RWPE2 (cell line): ENCODE measurements at regions not wholly inside any gene's neighbourhood (a gene's known extent, or its start where the extent isn't known, plus 50 kb on each side); places are given as distances from the start of the nearest gene placed in this dataset.

Experiments
- ATAC-seq: fragments of 200-7000 bp; cut with Tn5 transposase; 3 replicates; pipeline ENCODE4 v1.9.1; 2021; ENCODE audit warnings: low read depth
- DNase-seq: peaks from one replicate; pipeline ENCODE4 v3.0.0-alpha.2; 2020; ENCODE audit warnings: low spot score
- H3K27ac ChIP-seq: fragments of 450-650 bp; 2 replicates; pipeline ENCODE4 v1.5.1; 2017; ENCODE audit warnings: mild to moderate bottlenecking; ENCODE audit not compliant: poor library complexity, severe bottlenecking
- H3K27me3 ChIP-seq: fragments of 250-450 bp; sonication (Bioruptor Pico); 2 replicates; pipeline ENCODE4 v1.5.1; 2021; ENCODE audit warnings: mild to moderate bottlenecking, moderate library complexity; ENCODE audit not compliant: insufficient read depth, poor library complexity, severe bottlenecking
- H3K36me3 ChIP-seq: fragments of 250-450 bp; sonication (Bioruptor Pico); 2 replicates; pipeline ENCODE4 v1.5.1; 2020; ENCODE audit warnings: low read depth, mild to moderate bottlenecking, moderate library complexity
- H3K4me1 ChIP-seq: fragments of 250-450 bp; sonication (Bioruptor Pico); 2 replicates; pipeline ENCODE4 v1.5.1; 2021; ENCODE audit warnings: mild to moderate bottlenecking, moderate library complexity; ENCODE audit not compliant: insufficient read depth, poor library complexity, severe bottlenecking
- H3K4me3 ChIP-seq: fragments of 250-450 bp; sonication (Bioruptor Pico); 2 replicates; pipeline ENCODE4 v1.5.1; 2021; ENCODE audit warnings: mild to moderate bottlenecking, moderate library complexity; ENCODE audit not compliant: severe bottlenecking
- H3K9me3 ChIP-seq: fragments of 250-450 bp; sonication (Bioruptor Pico); 2 replicates; pipeline ENCODE4 v1.5.1; 2021; ENCODE audit warnings: mild to moderate bottlenecking, moderate library complexity; ENCODE audit not compliant: severe bottlenecking
- TF ChIP-seq, protein P1 (sequence below): fragments of 450-650 bp; IDR thresholded peaks from one replicate; pipeline ENCODE4 v1.5.1; 2017; ENCODE audit warnings: mild to moderate bottlenecking, moderate library complexity; ENCODE audit not compliant: poor library complexity, severe bottlenecking

DNA sequence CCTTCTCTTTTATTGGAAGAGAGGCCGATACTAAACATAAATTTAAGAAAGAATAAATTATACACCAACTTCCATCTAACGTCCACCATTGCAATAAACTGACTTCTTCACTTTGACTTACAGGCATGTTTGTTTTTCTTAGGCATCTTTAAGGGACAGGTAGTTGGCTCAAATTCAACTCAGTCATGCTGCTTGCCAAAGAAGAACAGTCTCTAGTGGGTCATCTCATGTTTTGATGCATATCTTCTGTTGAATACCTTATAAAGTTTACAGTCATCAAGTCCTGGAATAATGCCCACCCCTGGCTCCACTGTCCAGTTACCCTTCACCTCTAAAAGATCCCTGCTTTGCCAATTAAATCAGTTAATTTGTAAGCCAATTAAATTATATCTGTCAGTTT is 328.2 kb upstream of the GRAMD2B start:
- H3K4me1 ChIP-seq = no peaks in the 10 kb centered on the region
- TF ChIP-seq, protein P1, sequence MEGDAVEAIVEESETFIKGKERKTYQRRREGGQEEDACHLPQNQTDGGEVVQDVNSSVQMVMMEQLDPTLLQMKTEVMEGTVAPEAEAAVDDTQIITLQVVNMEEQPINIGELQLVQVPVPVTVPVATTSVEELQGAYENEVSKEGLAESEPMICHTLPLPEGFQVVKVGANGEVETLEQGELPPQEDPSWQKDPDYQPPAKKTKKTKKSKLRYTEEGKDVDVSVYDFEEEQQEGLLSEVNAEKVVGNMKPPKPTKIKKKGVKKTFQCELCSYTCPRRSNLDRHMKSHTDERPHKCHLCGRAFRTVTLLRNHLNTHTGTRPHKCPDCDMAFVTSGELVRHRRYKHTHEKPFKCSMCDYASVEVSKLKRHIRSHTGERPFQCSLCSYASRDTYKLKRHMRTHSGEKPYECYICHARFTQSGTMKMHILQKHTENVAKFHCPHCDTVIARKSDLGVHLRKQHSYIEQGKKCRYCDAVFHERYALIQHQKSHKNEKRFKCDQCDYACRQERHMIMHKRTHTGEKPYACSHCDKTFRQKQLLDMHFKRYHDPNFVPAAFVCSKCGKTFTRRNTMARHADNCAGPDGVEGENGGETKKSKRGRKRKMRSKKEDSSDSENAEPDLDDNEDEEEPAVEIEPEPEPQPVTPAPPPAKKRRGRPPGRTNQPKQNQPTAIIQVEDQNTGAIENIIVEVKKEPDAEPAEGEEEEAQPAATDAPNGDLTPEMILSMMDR = no peak
- no peaks in the 10 kb centered on the region for H3K9me3 ChIP-seq
- H3K36me3 ChIP-seq = no peaks in the 10 kb centered on the region
- no peak for ATAC-seq
- DNase-seq = no peak
- H3K27ac ChIP-seq = no peak overlapping the region
- no peaks in the 10 kb centered on the region for H3K27me3 ChIP-seq
- H3K4me3 ChIP-seq = no peak overlapping the region

DNA sequence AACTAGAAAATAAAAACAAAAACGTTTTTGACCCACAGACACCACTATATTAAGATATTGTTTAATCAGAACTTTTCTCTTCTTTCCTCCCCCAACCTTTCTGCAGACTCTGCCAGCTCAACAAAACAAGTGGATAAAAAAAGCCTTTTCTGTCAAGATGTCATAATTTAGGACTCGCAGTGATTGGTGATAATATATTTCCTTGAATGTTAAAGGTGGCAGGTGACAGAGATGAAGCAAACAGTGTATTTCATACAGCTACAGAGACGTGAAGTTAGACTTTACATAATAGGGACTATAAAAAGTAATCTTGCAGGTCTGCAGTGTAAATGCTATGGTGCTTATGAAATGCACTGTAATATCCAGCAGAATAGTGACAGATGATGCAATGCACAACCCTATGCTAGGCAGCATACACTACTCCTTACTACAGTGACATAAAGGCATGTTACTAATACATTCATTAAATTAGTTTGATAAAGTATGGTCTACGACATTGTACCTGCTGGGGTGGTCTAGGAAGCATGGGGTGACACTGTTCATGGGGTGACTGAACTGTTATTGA is 326.7 kb upstream of the GRAMD2B start:
- Histone ChIP-seq H3K4me1 (no peaks in the 10 kb centered on the region), H3K27me3 (no peaks in the 10 kb centered on the region), H3K36me3 (no peaks in the 10 kb centered on the region), H3K4me3 (no peak overlapping the region), H3K27ac (no peak overlapping the region), H3K9me3 (no peaks in the 10 kb centered on the region)
- TF ChIP-seq, protein P1 = no peak
- DNase-seq (no peak), ATAC-seq (no peak)

DNA sequence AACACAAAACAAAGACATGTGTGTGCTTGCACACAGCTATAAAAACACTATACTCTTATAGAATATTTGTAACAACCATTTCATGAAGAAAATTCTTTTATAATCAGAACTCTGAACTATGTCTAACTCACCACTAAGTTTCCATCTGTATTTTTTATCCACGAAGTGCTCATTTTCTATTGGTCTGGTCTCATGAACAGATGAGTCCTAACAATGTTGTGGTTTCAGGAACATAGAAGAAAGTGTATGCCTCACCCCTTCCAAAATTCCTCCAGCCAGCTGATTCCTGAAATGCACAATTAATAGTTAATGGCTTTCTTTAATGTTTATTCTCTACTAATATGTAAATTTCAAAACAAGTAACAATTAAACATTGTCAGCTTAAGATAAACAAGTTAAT is 325.3 kb upstream of the GRAMD2B start:
- H3K4me3 ChIP-seq = no peak overlapping the region
- H3K4me1 ChIP-seq = no peaks in the 10 kb centered on the region
- ATAC-seq (no peak), DNase-seq (no peak)
- H3K36me3 ChIP-seq = no peaks in the 10 kb centered on the region
- H3K27ac ChIP-seq = no peak overlapping the region
- H3K9me3 ChIP-seq = no peaks in the 10 kb centered on the region
- no peaks in the 10 kb centered on the region for H3K27me3 ChIP-seq
- TF ChIP-seq, protein P1 = no peak

DNA sequence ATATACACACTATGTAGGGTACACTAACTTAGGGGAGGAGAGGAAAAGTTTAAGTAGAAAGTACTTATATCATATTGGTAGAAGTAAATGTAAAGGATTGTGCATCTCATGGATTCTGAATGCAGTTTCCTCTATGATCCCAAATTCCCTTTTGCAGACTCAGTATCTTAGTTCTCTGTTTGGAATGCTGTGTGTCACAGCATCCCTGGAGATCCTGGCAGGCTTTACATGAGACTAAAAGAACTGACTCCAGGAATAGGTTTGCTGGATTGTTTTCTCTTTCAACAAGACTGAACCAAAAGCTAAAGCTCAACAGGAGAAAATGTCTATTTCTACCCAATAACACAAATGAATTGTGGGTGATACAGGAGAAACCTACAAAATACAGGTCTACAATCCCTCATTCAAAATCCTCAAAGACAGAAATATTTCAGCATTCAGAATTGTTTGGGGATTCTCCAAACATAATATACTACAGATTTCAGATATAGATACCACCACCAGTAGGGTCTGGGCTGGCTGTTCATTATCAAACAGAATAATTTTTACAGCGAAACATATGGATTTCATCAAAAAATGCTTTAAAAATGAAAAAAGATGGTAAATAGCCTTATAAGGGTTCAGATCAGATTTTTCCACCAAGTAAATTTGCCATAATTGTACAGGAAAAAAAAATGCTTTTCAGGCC is 324.7 kb upstream of the GRAMD2B start:
- DNase-seq (no peak), ATAC-seq (peak; percentile 33; the same call in 1 of the 3 replicates)
- Histone ChIP-seq H3K9me3 (no peaks in the 10 kb centered on the region), H3K4me3 (no peak overlapping the region), H3K27ac (no peak overlapping the region), H3K4me1 (no peaks in the 10 kb centered on the region), H3K27me3 (no peaks in the 10 kb centered on the region), H3K36me3 (no peaks in the 10 kb centered on the region)
- TF ChIP-seq, protein P1 = no peak

DNA sequence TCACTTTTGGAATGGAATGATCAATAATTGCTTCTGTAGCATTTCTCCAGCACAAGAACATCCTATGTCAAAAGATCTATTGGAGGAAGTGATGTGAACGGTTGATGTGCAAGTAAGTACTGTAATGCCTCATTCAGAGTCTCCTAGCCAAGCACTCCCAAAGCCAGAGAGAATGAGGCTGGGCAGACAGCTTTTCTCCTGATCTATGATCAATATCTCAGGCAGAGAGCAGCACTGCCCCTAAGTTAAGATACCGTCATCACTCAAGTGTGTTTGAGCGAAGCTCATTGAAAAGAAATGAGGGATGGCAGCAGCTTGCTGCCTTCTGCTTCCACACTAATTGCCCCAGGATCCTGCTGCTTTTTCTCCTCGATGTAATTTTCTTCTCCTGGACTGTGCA is 324.1 kb upstream of the GRAMD2B start:
- DNase-seq (no peak), ATAC-seq (no peak)
- Histone ChIP-seq H3K27me3 (no peaks in the 10 kb centered on the region), H3K9me3 (no peaks in the 10 kb centered on the region), H3K4me1 (no peaks in the 10 kb centered on the region), H3K36me3 (no peaks in the 10 kb centered on the region), H3K4me3 (no peak overlapping the region), H3K27ac (no peak overlapping the region)
- TF ChIP-seq, protein P1 = no peak
